Erythroblast (primary cell): ENCODE measurements at regions not wholly inside any gene's neighbourhood (a gene's known extent, or its start where the extent isn't known, plus 50 kb on each side); places are given as distances from the start of the nearest gene placed in this dataset.

Source experiments
- GATA1 ChIP-seq: IDR thresholded peaks from 2 replicates; pipeline ENCODE4 v1.6.1; 2011; ENCODE audit warnings: low read depth, mild to moderate bottlenecking, control low read depth, low read length, moderate library complexity
- POLR2A ChIP-seq: IDR thresholded peaks from 2 replicates; pipeline ENCODE4 v1.6.1; 2011; ENCODE audit warnings: mild to moderate bottlenecking, low read length

DNA sequence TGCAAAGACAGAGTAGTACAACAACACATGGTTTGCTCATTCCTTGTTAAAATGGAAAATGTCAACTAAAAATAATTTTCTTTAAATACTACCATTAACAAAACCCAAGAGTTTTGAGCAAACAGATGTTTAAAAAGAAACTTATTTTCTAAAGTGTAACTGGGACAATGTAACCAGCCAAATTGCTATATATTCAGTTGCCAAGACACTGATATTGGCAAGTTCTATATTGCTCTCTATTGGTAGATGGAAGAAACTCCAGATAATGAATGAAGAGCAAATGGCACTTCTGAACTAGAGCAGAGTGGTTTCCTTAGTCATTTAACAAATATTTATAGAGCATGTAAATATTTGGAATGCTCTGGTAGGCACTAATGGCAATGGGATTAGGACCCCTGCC, 966.2 kb downstream of the RPA4 start:
- no peak for TF ChIP-seq POLR2A
- TF ChIP-seq GATA1 = no peak
